Epidermal melanocyte (primary cell): ENCODE measurements at regions not wholly inside any gene's neighbourhood (a gene's known extent, or its start where the extent isn't known, plus 50 kb on each side); places are given as distances from the start of the nearest gene placed in this dataset.
"Not testable (repeated sequence)": the region's sequence is repeated elsewhere in the genome, so short reads cannot be mapped to it uniquely, and the experiment has no call there.

ENCODE experiments used
- DNase-seq: peaks from one replicate; pipeline ENCODE4 v3.0.0; 2011; ENCODE audit warnings: low spot score; ENCODE audit not compliant: insufficient read length

GRCh38 chr9:12212860-12213259 is 480.3 kb upstream of the TYRP1 start:
- DNase-seq: no peak

- no peak for DNase-seq
These were observed 471.7 kb upstream of the TYRP1 start for GRCh38 chr9:12221470-12221869.

GRCh38 chr9:12224449-12224848 is 468.7 kb upstream of the TYRP1 start:
- no peak for DNase-seq

GRCh38 chr9:12230708-12231107 is 462.5 kb upstream of the TYRP1 start:
- DNase-seq: no peak

- DNase-seq: no peak
These were observed 461.4 kb upstream of the TYRP1 start for GRCh38 chr9:12231832-12232231.

GRCh38 chr9:12232836-12233235 is 460.3 kb upstream of the TYRP1 start:
- no peak for DNase-seq

- DNase-seq: no peak
These were observed 439.2 kb upstream of the TYRP1 start for GRCh38 chr9:12253941-12254340.

GRCh38 chr9:12266758-12267157 is 426.4 kb upstream of the TYRP1 start:
- no peak for DNase-seq

- no peak for DNase-seq
These were observed 421.7 kb upstream of the TYRP1 start for GRCh38 chr9:12271421-12271891.

- DNase-seq: no peak
These were observed 420.6 kb upstream of the TYRP1 start for GRCh38 chr9:12272471-12273120.

- DNase-seq: no peak
These were observed 418.6 kb upstream of the TYRP1 start for GRCh38 chr9:12274577-12274976.

GRCh38 chr9:12276505-12276904 is 416.7 kb upstream of the TYRP1 start:
- no peak for DNase-seq

- no peak for DNase-seq
These were observed 403.5 kb upstream of the TYRP1 start for GRCh38 chr9:12289711-12290110.

- no peak for DNase-seq
These were observed 402.9 kb upstream of the TYRP1 start for GRCh38 chr9:12290166-12290869.

- DNase-seq: no peak
These were observed 388.0 kb upstream of the TYRP1 start for GRCh38 chr9:12305211-12305610.

- no peak for DNase-seq
These were observed 378.6 kb upstream of the TYRP1 start for GRCh38 chr9:12314589-12314988.

GRCh38 chr9:12318732-12319685 is 374.2 kb upstream of the TYRP1 start:
- no peak for DNase-seq

GRCh38 chr9:12329623-12329985 is 363.6 kb upstream of the TYRP1 start:
- no peak for DNase-seq

GRCh38 chr9:12333966-12334365 is 359.2 kb upstream of the TYRP1 start:
- DNase-seq: not testable (repeated sequence)

GRCh38 chr9:12350775-12351174 is 342.4 kb upstream of the TYRP1 start:
- DNase-seq: no peak

- DNase-seq: no peak
These were observed 341.7 kb upstream of the TYRP1 start for GRCh38 chr9:12351293-12352044.

GRCh38 chr9:12352045-12352315 is 341.2 kb upstream of the TYRP1 start:
- no peak for DNase-seq
